HEK293T (cell line): ENCODE measurements at regions not wholly inside any gene's neighbourhood (a gene's known extent, or its start where the extent isn't known, plus 50 kb on each side); places are given as distances from the start of the nearest gene placed in this dataset.

ENCODE experiments used
- PKNOX1 ChIP-seq: fragments of 450-650 bp; IDR thresholded peaks from 2 replicates; pipeline ENCODE4 v1.6.1; 2016
- SP1 ChIP-seq: fragments of 450-650 bp; IDR thresholded peaks from 2 replicates; pipeline ENCODE4 v1.6.1; 2017
- TARDBP ChIP-seq: fragments of 450-650 bp; IDR thresholded peaks from 2 replicates; pipeline ENCODE4 v1.6.1; 2016

GRCh38 chr4:19823781-19824180 lies 427.9 kb upstream of the SLIT2 start:
- no peak for TF ChIP-seq TARDBP
- peak; percentile 98 for TF ChIP-seq PKNOX1
- TF ChIP-seq SP1, result no peak
